H1 (cell line): ENCODE measurements at regions not wholly inside any gene's neighbourhood (a gene's known extent, or its start where the extent isn't known, plus 50 kb on each side); places are given as distances from the start of the nearest gene placed in this dataset.

ENCODE experiments used
- CTCF ChIA-PET: fragments of 300-600 bp; sonication (Branson Sonifier 250); formaldehyde crosslinking; loops from one replicate; lab custom pipeline; 2021; ENCODE audit not compliant: partially characterized antibody; lab: Charles Lee
- POLR2A ChIA-PET: fragments of 300-600 bp; sonication (Branson Sonifier 250); formaldehyde crosslinking; loops from one replicate; lab custom pipeline; 2021; ENCODE audit warnings: inconsistent platforms; ENCODE audit not compliant: partially characterized antibody; lab: Charles Lee
- DNase-seq, 2 experiments: peaks; one replicate each; pipeline versions ENCODE4 v3.0.0 to v3.0.0-alpha.2; 2010 to 2022; ENCODE audit warnings: low spot score in 2 of 2, low read depth in 1 of 2, mixed read lengths in 1 of 2
- FAIRE-seq: peaks from 2 replicates; lab custom pipeline; 2011; peaks lifted over from hg19 to GRCh38; lab: Jason Lieb, UNC
- H2AFZ ChIP-seq: 2 replicates; pipeline ENCODE4 v1.8.1; 2012; ENCODE audit warnings: low read length, inconsistent platforms
- H2AK5ac ChIP-seq: 2 replicates; pipeline ENCODE4 v1.6.1; 2013; ENCODE audit warnings: low read depth, low read length
- H2BK120ac ChIP-seq: replicated peaks from 2 replicates; pipeline ENCODE3; 2013; ENCODE audit warnings: low read depth, low read length, inconsistent platforms
- H2BK12ac ChIP-seq: 2 replicates; pipeline ENCODE4 v1.6.1; 2013; ENCODE audit warnings: low read depth, low read length
- H2BK15ac ChIP-seq: 2 replicates; pipeline ENCODE4 v1.6.1; 2013; ENCODE audit warnings: low read length
- H2BK20ac ChIP-seq: 2 replicates; pipeline ENCODE4 v1.6.1; 2013; ENCODE audit warnings: low read length
- H2BK5ac ChIP-seq: 2 replicates; pipeline ENCODE4 v1.6.1; 2013; ENCODE audit warnings: low read depth, low read length
- H3K14ac ChIP-seq: 2 replicates; pipeline ENCODE4 v1.6.1; 2013; ENCODE audit warnings: inconsistent platforms; ENCODE audit not compliant: insufficient read length
- H3K18ac ChIP-seq: 2 replicates; pipeline ENCODE4 v1.6.1; 2013; ENCODE audit warnings: low read length; ENCODE audit errors: extremely low read depth
- H3K23ac ChIP-seq: 2 replicates; pipeline ENCODE4 v1.6.1; 2013; ENCODE audit warnings: inconsistent platforms; ENCODE audit not compliant: insufficient read length
- H3K23me2 ChIP-seq: 2 replicates; pipeline ENCODE4 v1.6.1; 2013; ENCODE audit warnings: low read depth, low read length
- H3K27ac ChIP-seq: 2 replicates; pipeline ENCODE4 v1.6.1; 2011; ENCODE audit warnings: low read depth, low read length, inconsistent platforms
- H3K27me3 ChIP-seq, 4 experiments: replicated peaks in 1 of 4; 1 replicate in 1 of 4; 2 replicates in 3 of 4; pipeline versions ENCODE4 v1.6.1 to v1.8.1; 2011 to 2013; ENCODE audit warnings: low read length in 3 of 4, mild to moderate bottlenecking in 3 of 4, inconsistent platforms in 2 of 4, mixed read lengths in 2 of 4, moderate library complexity in 1 of 4; ENCODE audit not compliant: control insufficient read depth in 3 of 4, insufficient read depth in 3 of 4; ENCODE audit errors: extremely low read depth in 1 of 4
- H3K36me3 ChIP-seq, 4 experiments: 2 replicates each; pipeline versions ENCODE4 v1.6.1 to v1.8.1; 2011 to 2013; ENCODE audit warnings: mild to moderate bottlenecking in 4 of 4, low read length in 3 of 4, moderate library complexity in 2 of 4, control low read depth in 1 of 4, inconsistent platforms in 1 of 4; ENCODE audit not compliant: insufficient read depth in 4 of 4, control insufficient read depth in 2 of 4
- H3K4ac ChIP-seq: replicated peaks from 2 replicates; pipeline ENCODE3; 2013; ENCODE audit warnings: low read length, low read depth, mixed read lengths, inconsistent platforms; ENCODE audit not compliant: insufficient read length
- H3K4me1 ChIP-seq, 4 experiments: replicated peaks in 1 of 4; 1 replicate in 1 of 4; 2 replicates in 3 of 4; pipeline versions ENCODE4 v1.6.1 to v1.8.1; 2011 to 2013; ENCODE audit warnings: low read length in 3 of 4, inconsistent platforms in 2 of 4, mixed read lengths in 1 of 4; ENCODE audit not compliant: insufficient read depth in 4 of 4, control insufficient read depth in 3 of 4
- H3K4me2 ChIP-seq, 2 experiments: 2 replicates each; pipeline versions ENCODE4 v1.6.1 to v1.8.1; 2011 to 2013; ENCODE audit warnings: low read depth in 2 of 2, low read length in 2 of 2, control low read depth in 1 of 2, inconsistent platforms in 1 of 2, mild to moderate bottlenecking in 1 of 2; ENCODE audit not compliant: insufficient read depth in 1 of 2
- H3K4me3 ChIP-seq, 4 experiments: fragments of 200-600, 300-600 bp in 1 of 4; sonication (generic), shearing (Covaris generic), sonication (Bioruptor Twin) in 1 of 4; 2 replicates each; pipeline versions ENCODE4 v1.5.1 to v1.8.1; 2011 to 2016; ENCODE audit warnings: low read length in 4 of 4, low read depth in 3 of 4, control low read depth in 2 of 4, inconsistent platforms in 2 of 4, mild to moderate bottlenecking in 2 of 4, mixed read lengths in 1 of 4, moderate library complexity in 1 of 4; ENCODE audit not compliant: insufficient read depth in 2 of 4; ENCODE audit errors: extremely low read depth in 1 of 4
- H3K56ac ChIP-seq: replicated peaks from 2 replicates; pipeline ENCODE3; 2013; ENCODE audit warnings: low read depth, mild to moderate bottlenecking, mixed read lengths, low read length, inconsistent platforms; ENCODE audit not compliant: insufficient read length
- H3K79me1 ChIP-seq: 2 replicates; pipeline ENCODE4 v1.6.1; 2013; ENCODE audit warnings: low read depth, low read length, control low read depth
- H3K79me2 ChIP-seq, 2 experiments: 2 replicates each; pipeline versions ENCODE4 v1.6.1 to v1.8.1; 2012 to 2013; ENCODE audit warnings: low read length in 2 of 2, mild to moderate bottlenecking in 2 of 2, inconsistent platforms in 1 of 2; ENCODE audit not compliant: insufficient read depth in 2 of 2, control insufficient read depth in 1 of 2
- H3K9ac ChIP-seq, 4 experiments: replicated peaks in 1 of 4; 1 replicate in 1 of 4; 2 replicates in 3 of 4; pipeline versions ENCODE4 v1.6.1 to v1.8.1; 2011 to 2013; ENCODE audit warnings: low read depth in 3 of 4, low read length in 3 of 4, control low read depth in 2 of 4, mild to moderate bottlenecking in 2 of 4, moderate library complexity in 2 of 4, inconsistent platforms in 1 of 4; ENCODE audit errors: extremely low read depth in 1 of 4
- H3K9me3 ChIP-seq, 2 experiments: 2 replicates each; pipeline versions ENCODE4 v1.6.1 to v1.8.1; 2012 to 2013; ENCODE audit warnings: mild to moderate bottlenecking in 2 of 2, moderate library complexity in 2 of 2, control low read depth in 1 of 2, inconsistent platforms in 1 of 2, low read depth in 1 of 2, low read length in 1 of 2, mixed read lengths in 1 of 2; ENCODE audit not compliant: insufficient read depth in 2 of 2
- H4K20me1 ChIP-seq, 2 experiments: replicated peaks in 1 of 2; 2 replicates each; pipeline versions ENCODE3 to v1.8.1; 2011 to 2013; ENCODE audit warnings: inconsistent platforms in 2 of 2, low read length in 2 of 2, mild to moderate bottlenecking in 1 of 2; ENCODE audit not compliant: insufficient read depth in 2 of 2, control insufficient read depth in 1 of 2
- H4K5ac ChIP-seq: 2 replicates; pipeline ENCODE4 v1.6.1; 2013; ENCODE audit warnings: low read length, low read depth, mixed read lengths, inconsistent platforms; ENCODE audit not compliant: insufficient read length
- H4K8ac ChIP-seq: 2 replicates; pipeline ENCODE4 v1.8.0; 2013; ENCODE audit warnings: mild to moderate bottlenecking, moderate library complexity, low read length, inconsistent platforms; ENCODE audit not compliant: insufficient read depth; ENCODE audit errors: extremely low read depth
- H4K91ac ChIP-seq: replicated peaks from 2 replicates; pipeline ENCODE3; 2013; ENCODE audit warnings: low read length, mixed read lengths, inconsistent platforms; ENCODE audit not compliant: insufficient read length
- EZH2 ChIP-seq: fragments of 200-600 bp; sonication (generic); IDR thresholded peaks from 2 replicates; pipeline ENCODE4 v1.7.1; 2012; ENCODE audit warnings: low read depth, mild to moderate bottlenecking, moderate library complexity, low read length, inconsistent platforms; ENCODE audit not compliant: severe bottlenecking
- FOSL1 ChIP-seq: IDR thresholded peaks from 2 replicates; pipeline ENCODE4 v1.6.1; 2011; ENCODE audit warnings: mild to moderate bottlenecking, low read depth, low read length, moderate library complexity; ENCODE audit not compliant: insufficient read depth
- JUN ChIP-seq: IDR thresholded peaks from 2 replicates; pipeline ENCODE4 v1.6.1; 2011; ENCODE audit warnings: low read depth, mild to moderate bottlenecking, improper control_type of control experiment, low read length
- KDM4A ChIP-seq: IDR thresholded peaks from one replicate; pipeline ENCODE4 v1.7.1; 2012; ENCODE audit warnings: low read depth, mild to moderate bottlenecking, moderate library complexity, low read length, inconsistent platforms; ENCODE audit not compliant: severe bottlenecking
- KDM5A ChIP-seq: fragments of 200-600 bp; IDR thresholded peaks from 2 replicates; pipeline ENCODE4 v1.7.1; 2012; ENCODE audit warnings: mild to moderate bottlenecking, low read length, inconsistent platforms, mixed read lengths
- MAFK ChIP-seq: IDR thresholded peaks from 2 replicates; pipeline ENCODE4 v1.6.1; 2012; ENCODE audit warnings: low read depth, mild to moderate bottlenecking, improper control_type of control experiment, low read length
- NRF1 ChIP-seq: IDR thresholded peaks from 2 replicates; pipeline ENCODE4 v1.6.1; 2011; ENCODE audit warnings: mild to moderate bottlenecking, low read depth, low read length, improper control_type of control experiment
- POLR2AphosphoS5 ChIP-seq: IDR thresholded peaks from 2 replicates; pipeline ENCODE4 v1.6.1; 2011; ENCODE audit warnings: low read depth, low read length
- WGBS, 2 experiments: shearing (Covaris generic) in 1 of 2; methylation state at CpG; one replicate each; pipeline versions ENCODE4 v1.1.6 to v1.1.7; 2013 to 2015; ENCODE audit warnings: low lambda C conversion rate in 2 of 2, mixed read lengths in 2 of 2, inconsistent platforms in 1 of 2, low coverage in 1 of 2, missing lambda C conversion rate in 1 of 2; ENCODE audit not compliant: insufficient replicate concordance in 2 of 2, insufficient coverage in 1 of 2, insufficient read length in 1 of 2; ENCODE audit errors: extremely low coverage in 1 of 2, missing lambda C conversion rate in 1 of 2; 5-methylcytosine and 5-hydroxymethylcytosine counted together
- TF ChIP-seq, protein P1 (sequence below): IDR thresholded peaks from 2 replicates; pipeline ENCODE4 v1.6.1; 2011; ENCODE audit warnings: low read depth, mild to moderate bottlenecking, low read length; ENCODE audit not compliant: insufficient read depth
- TF ChIP-seq, protein P2 (sequence below): IDR thresholded peaks from 2 replicates; pipeline ENCODE4 v1.6.1; 2012; ENCODE audit warnings: inconsistent platforms

DNA sequence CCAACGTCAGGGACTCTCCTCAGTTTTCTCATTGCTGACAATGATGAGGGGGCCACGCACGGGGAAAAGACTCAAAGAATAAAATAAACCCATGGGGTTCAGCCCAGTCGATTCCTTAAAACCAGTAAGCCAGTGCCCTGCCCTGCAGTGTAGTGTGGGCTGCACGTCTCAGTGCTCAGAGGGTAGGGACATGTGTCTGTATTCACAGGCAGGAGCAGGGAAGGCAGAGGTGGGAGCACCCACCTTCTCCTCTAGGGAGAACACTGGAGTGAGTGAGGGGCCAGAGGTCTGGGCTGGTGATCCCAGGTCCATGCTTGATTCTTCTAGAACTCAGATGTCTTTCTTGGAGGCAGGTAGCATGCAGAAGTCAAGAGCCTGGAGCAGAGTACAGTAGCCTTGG is 303.6 kb downstream of the MATN1 start:
- H3K9me3 ChIP-seq = no peaks in the 10 kb centered on the region
- no peak overlapping the region for H3K23ac ChIP-seq
- H2AFZ ChIP-seq = no peak overlapping the region
- ChIA-PET POLR2A (no interaction called here), CTCF (interaction anchor here (1.2 to 1.7 kb wide), 4 partner anchors 8 to 66 kb away, joined by 4 to 9 read pairs (median 4); no protein-coding TSS in a partner anchor)
- no peak overlapping the region for H3K4me3 ChIP-seq
- H4K5ac ChIP-seq = no peak overlapping the region
- no peak overlapping the region for H4K8ac ChIP-seq
- no peak overlapping the region for H2BK20ac ChIP-seq
- H4K20me1 ChIP-seq = no peaks in the 10 kb centered on the region
- no peak overlapping the region for H3K56ac ChIP-seq
- H2BK15ac ChIP-seq = no peak overlapping the region
- H2BK5ac ChIP-seq = no peak overlapping the region
- no peak overlapping the region for H3K27ac ChIP-seq
- no peak for TF ChIP-seq MAFK
- TF ChIP-seq POLR2AphosphoS5 = no peak
- TF ChIP-seq EZH2 = no peak
- no peak for TF ChIP-seq FOSL1
- no peak for TF ChIP-seq KDM4A
- TF ChIP-seq KDM5A = no peak
- TF ChIP-seq, protein P1, sequence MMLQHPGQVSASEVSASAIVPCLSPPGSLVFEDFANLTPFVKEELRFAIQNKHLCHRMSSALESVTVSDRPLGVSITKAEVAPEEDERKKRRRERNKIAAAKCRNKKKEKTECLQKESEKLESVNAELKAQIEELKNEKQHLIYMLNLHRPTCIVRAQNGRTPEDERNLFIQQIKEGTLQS = no peak
- TF ChIP-seq JUN = no peak
- TF ChIP-seq NRF1 = no peak
- TF ChIP-seq, protein P2, sequence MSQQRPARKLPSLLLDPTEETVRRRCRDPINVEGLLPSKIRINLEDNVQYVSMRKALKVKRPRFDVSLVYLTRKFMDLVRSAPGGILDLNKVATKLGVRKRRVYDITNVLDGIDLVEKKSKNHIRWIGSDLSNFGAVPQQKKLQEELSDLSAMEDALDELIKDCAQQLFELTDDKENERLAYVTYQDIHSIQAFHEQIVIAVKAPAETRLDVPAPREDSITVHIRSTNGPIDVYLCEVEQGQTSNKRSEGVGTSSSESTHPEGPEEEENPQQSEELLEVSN = no peak
- no peaks in the 10 kb centered on the region; a peak in 1 of 7 replicates for H3K27me3 ChIP-seq
- FAIRE-seq (no peak), DNase-seq (peak in 1 of 2 experiments; percentile 26)
- no peak overlapping the region for H2AK5ac ChIP-seq
- no peaks in the 10 kb centered on the region for H3K79me1 ChIP-seq
- H2BK12ac ChIP-seq = no peak overlapping the region
- 69% methylated on average over 5 of the region's 5 CpGs; no CpG with 5 or more reads in 1 of the 2 experiments for WGBS, 2 experiments
- H4K91ac ChIP-seq = no peak overlapping the region
- no peaks in the 10 kb centered on the region for H3K36me3 ChIP-seq
- H2BK120ac ChIP-seq = no peak overlapping the region
- no peak overlapping the region for H3K4ac ChIP-seq
- H3K4me1 ChIP-seq = peaks cover 0 to 3% (median 0%) of the 10 kb centered on the region in 4 experiments; a peak in 1 of 7 replicates
- no peak overlapping the region for H3K18ac ChIP-seq
- no peak overlapping the region; a peak in 1 of 7 replicates for H3K9ac ChIP-seq
- H3K4me2 ChIP-seq = no peak overlapping the region
- no peak overlapping the region for H3K14ac ChIP-seq
- H3K79me2 ChIP-seq = no peaks in the 10 kb centered on the region
- no peaks in the 10 kb centered on the region for H3K23me2 ChIP-seq
